Stimulated activated memory B cell treated with anti-CD40 and anti-IgM and Interleukin-4, amounts not matched to agents 10 μg/mL and 1 μg/mL and 100 μg/mL, for 72 hours (primary cell): ENCODE measurements at regions not wholly inside any gene's neighbourhood (a gene's known extent, or its start where the extent isn't known, plus 50 kb on each side); places are given as distances from the start of the nearest gene placed in this dataset.
"Not testable (repeated sequence)": the region's sequence is repeated elsewhere in the genome, so short reads cannot be mapped to it uniquely, and the experiment has no call there.

ENCODE experiments used
- ATAC-seq: fragments of 150-1000 bp; cut with Tn5 transposase; 2 replicates; pipeline ENCODE4 v1.10.0; 2021
- H3K27ac Mint-ChIP-seq: one replicate; pipeline ENCODE4 v1.8.0; 2022; ENCODE audit warnings: mild to moderate bottlenecking, mixed read lengths
- H3K27me3 Mint-ChIP-seq: one replicate; pipeline ENCODE4 v1.8.0; 2022; ENCODE audit warnings: mixed read lengths
- H3K36me3 Mint-ChIP-seq: one replicate; pipeline ENCODE4 v1.8.0; 2022; ENCODE audit warnings: mixed read lengths
- H3K4me1 Mint-ChIP-seq: one replicate; pipeline ENCODE4 v1.8.0; 2022; ENCODE audit warnings: mixed read lengths
- H3K4me3 Mint-ChIP-seq: one replicate; pipeline ENCODE4 v1.8.0; 2022; ENCODE audit warnings: mild to moderate bottlenecking, moderate library complexity, mixed read lengths
- H3K9me3 Mint-ChIP-seq: one replicate; pipeline ENCODE4 v1.8.0; 2022; ENCODE audit warnings: mixed read lengths

- Mint-ChIP-seq H3K9me3 (no peaks in the 10 kb centered on the region), H3K27ac (no peak overlapping the region), H3K36me3 (no peaks in the 10 kb centered on the region), H3K4me1 (no peaks in the 10 kb centered on the region), H3K4me3 (no peak overlapping the region), H3K27me3 (no peaks in the 10 kb centered on the region)
- ATAC-seq: no peak
These were observed 235.9 kb upstream of the DDI1 start for GRCh38 chr11:103800406-103801114.

- Mint-ChIP-seq H3K4me1 (no peaks in the 10 kb centered on the region), H3K27ac (no peak overlapping the region), H3K9me3 (no peaks in the 10 kb centered on the region), H3K4me3 (no peak overlapping the region), H3K27me3 (no peaks in the 10 kb centered on the region), H3K36me3 (no peaks in the 10 kb centered on the region)
- ATAC-seq: no peak
These were observed 233.4 kb upstream of the DDI1 start for GRCh38 chr11:103803062-103803461.

- ATAC-seq: no peak
- H3K4me1 Mint-ChIP-seq: no peaks in the 10 kb centered on the region
- no peak overlapping the region for H3K27ac Mint-ChIP-seq
- no peak overlapping the region for H3K4me3 Mint-ChIP-seq
- no peaks in the 10 kb centered on the region for H3K36me3 Mint-ChIP-seq
- H3K9me3 Mint-ChIP-seq: no peaks in the 10 kb centered on the region
- no peaks in the 10 kb centered on the region for H3K27me3 Mint-ChIP-seq
These were observed 230.8 kb upstream of the DDI1 start for GRCh38 chr11:103805688-103806009.

GRCh38 chr11:103806130-103806895 is 230.1 kb upstream of the DDI1 start:
- H3K27ac Mint-ChIP-seq: no peak overlapping the region

GRCh38 chr11:103807806-103808205 is 228.6 kb upstream of the DDI1 start:
- H3K9me3 Mint-ChIP-seq: no peaks in the 10 kb centered on the region
- no peaks in the 10 kb centered on the region for H3K4me1 Mint-ChIP-seq
- H3K27me3 Mint-ChIP-seq: no peaks in the 10 kb centered on the region

More at GRCh38 chr11:103806130-103806895, 230.1 kb upstream of the DDI1 start:
- Mint-ChIP-seq H3K4me3 (no peak overlapping the region), H3K27me3 (no peaks in the 10 kb centered on the region), H3K9me3 (no peaks in the 10 kb centered on the region), H3K4me1 (no peaks in the 10 kb centered on the region), H3K36me3 (no peaks in the 10 kb centered on the region)
- ATAC-seq: no peak

GRCh38 chr11:103808252-103808651 is 228.2 kb upstream of the DDI1 start:
- Mint-ChIP-seq H3K27me3 (no peaks in the 10 kb centered on the region), H3K27ac (no peak overlapping the region), H3K36me3 (no peaks in the 10 kb centered on the region), H3K9me3 (no peaks in the 10 kb centered on the region), H3K4me3 (no peak overlapping the region), H3K4me1 (no peaks in the 10 kb centered on the region)
- no peak for ATAC-seq

More at GRCh38 chr11:103807806-103808205, 228.6 kb upstream of the DDI1 start:
- Mint-ChIP-seq H3K4me3 (no peak overlapping the region), H3K36me3 (no peaks in the 10 kb centered on the region), H3K27ac (no peak overlapping the region)
- ATAC-seq: no peak

GRCh38 chr11:103811870-103812455 is 224.5 kb upstream of the DDI1 start:
- no peaks in the 10 kb centered on the region for H3K4me1 Mint-ChIP-seq
- H3K27me3 Mint-ChIP-seq: no peaks in the 10 kb centered on the region
- H3K27ac Mint-ChIP-seq: no peak overlapping the region
- peaks cover 3% of the 10 kb centered on the region for H3K9me3 Mint-ChIP-seq
- no peak for ATAC-seq
- no peaks in the 10 kb centered on the region for H3K36me3 Mint-ChIP-seq
- no peak overlapping the region for H3K4me3 Mint-ChIP-seq

GRCh38 chr11:103812680-103813079 is 223.8 kb upstream of the DDI1 start:
- Mint-ChIP-seq H3K9me3 (peaks cover 3% of the 10 kb centered on the region), H3K27ac (no peak overlapping the region), H3K27me3 (no peaks in the 10 kb centered on the region), H3K4me3 (no peak overlapping the region), H3K4me1 (no peaks in the 10 kb centered on the region), H3K36me3 (no peaks in the 10 kb centered on the region)
- ATAC-seq: no peak

GRCh38 chr11:103820345-103820744 is 216.1 kb upstream of the DDI1 start:
- not testable (repeated sequence) for H3K9me3 Mint-ChIP-seq, H3K4me3 Mint-ChIP-seq, H3K27ac Mint-ChIP-seq, H3K4me1 Mint-ChIP-seq, H3K27me3 Mint-ChIP-seq, ATAC-seq, H3K36me3 Mint-ChIP-seq

- no peak overlapping the region for H3K4me3 Mint-ChIP-seq
- no peaks in the 10 kb centered on the region for H3K36me3 Mint-ChIP-seq
- H3K27me3 Mint-ChIP-seq: no peaks in the 10 kb centered on the region
- H3K27ac Mint-ChIP-seq: no peak overlapping the region
- H3K9me3 Mint-ChIP-seq: no peaks in the 10 kb centered on the region
- ATAC-seq: no peak
- H3K4me1 Mint-ChIP-seq: no peaks in the 10 kb centered on the region
These were observed 212.3 kb upstream of the DDI1 start for GRCh38 chr11:103824116-103824515.

- Mint-ChIP-seq H3K27ac (no peak overlapping the region), H3K36me3 (no peaks in the 10 kb centered on the region), H3K9me3 (peaks cover 4% of the 10 kb centered on the region), H3K27me3 (no peaks in the 10 kb centered on the region), H3K4me3 (no peak overlapping the region), H3K4me1 (no peaks in the 10 kb centered on the region)
- no peak for ATAC-seq
These were observed 211.0 kb upstream of the DDI1 start for GRCh38 chr11:103825469-103825868.

GRCh38 chr11:103826856-103827255 is 209.6 kb upstream of the DDI1 start:
- H3K9me3 Mint-ChIP-seq: peaks cover 10% of the 10 kb centered on the region
- H3K27me3 Mint-ChIP-seq: peaks cover 6% of the 10 kb centered on the region
- no peak for ATAC-seq
- peaks cover 6% of the 10 kb centered on the region for H3K36me3 Mint-ChIP-seq
- H3K4me1 Mint-ChIP-seq: no peaks in the 10 kb centered on the region
- H3K4me3 Mint-ChIP-seq: no peak overlapping the region
- no peak overlapping the region for H3K27ac Mint-ChIP-seq

- H3K27ac Mint-ChIP-seq: no peak overlapping the region
- H3K9me3 Mint-ChIP-seq: peaks cover 19% of the 10 kb centered on the region
- H3K36me3 Mint-ChIP-seq: peaks cover 10% of the 10 kb centered on the region
- no peak overlapping the region for H3K4me3 Mint-ChIP-seq
- H3K4me1 Mint-ChIP-seq: no peaks in the 10 kb centered on the region
- peaks cover 17% of the 10 kb centered on the region for H3K27me3 Mint-ChIP-seq
- no peak for ATAC-seq
These were observed 206.8 kb upstream of the DDI1 start for GRCh38 chr11:103829596-103829995.

- Mint-ChIP-seq H3K27me3 (peaks cover 17% of the 10 kb centered on the region), H3K9me3 (peaks cover 19% of the 10 kb centered on the region), H3K27ac (no peak overlapping the region), H3K36me3 (peaks cover 10% of the 10 kb centered on the region), H3K4me3 (no peak overlapping the region), H3K4me1 (no peaks in the 10 kb centered on the region)
- no peak for ATAC-seq
These were observed 206.2 kb upstream of the DDI1 start for GRCh38 chr11:103830205-103830604.

- Mint-ChIP-seq H3K27me3 (peaks cover 17% of the 10 kb centered on the region), H3K9me3 (peaks cover 22% of the 10 kb centered on the region), H3K36me3 (peaks cover 10% of the 10 kb centered on the region), H3K4me3 (no peak overlapping the region), H3K4me1 (peaks cover 6% of the 10 kb centered on the region), H3K27ac (no peak overlapping the region)
- no peak for ATAC-seq
These were observed 203.7 kb upstream of the DDI1 start for GRCh38 chr11:103832762-103833161.

- peaks cover 14% of the 10 kb centered on the region for H3K4me1 Mint-ChIP-seq
- no peak for ATAC-seq
- H3K9me3 Mint-ChIP-seq: no peaks in the 10 kb centered on the region
- no peaks in the 10 kb centered on the region for H3K36me3 Mint-ChIP-seq
- no peaks in the 10 kb centered on the region for H3K27me3 Mint-ChIP-seq
- H3K27ac Mint-ChIP-seq: no peak overlapping the region
- no peak overlapping the region for H3K4me3 Mint-ChIP-seq
These were observed 194.2 kb upstream of the DDI1 start for GRCh38 chr11:103842191-103842590.
